ENCODE measurements at regions not wholly inside any gene's neighbourhood (a gene's known extent, or its start where the extent isn't known, plus 50 kb on each side); places are given as distances from the start of the nearest gene placed in this dataset.

GRCh38 chr4:119746951-119747350 is 118.3 kb upstream of the PDE5A start:
- DNase-seq (ENCODE audit: low spot score) (no peak), ATAC-seq (ENCODE audit: low FRiP score) (no peak)
- TF ChIP-seq CTCF (IDR thresholded peaks at IDR 0.05): no peak

GRCh38 chr4:119745351-119745750 is 116.7 kb upstream of the PDE5A start:
- ATAC-seq (ENCODE audit: low FRiP score) (no peak), DNase-seq (ENCODE audit: low spot score) (no peak)

GRCh38 chr4:119744580-119744979 is 116.0 kb upstream of the PDE5A start:
- no peak for ATAC-seq (ENCODE audit: low FRiP score)
- no peak for TF ChIP-seq CTCF (IDR thresholded peaks at IDR 0.05)

More at GRCh38 chr4:119745351-119745750, 116.7 kb upstream of the PDE5A start:
- no peak for TF ChIP-seq CTCF (IDR thresholded peaks at IDR 0.05)

GRCh38 chr4:119743644-119744043 is 115.0 kb upstream of the PDE5A start:
- no peak for TF ChIP-seq CTCF (IDR thresholded peaks at IDR 0.05)
- DNase-seq (ENCODE audit: low spot score): no peak

More at GRCh38 chr4:119744580-119744979, 116.0 kb upstream of the PDE5A start:
- no peak for DNase-seq (ENCODE audit: low spot score)

DNA sequence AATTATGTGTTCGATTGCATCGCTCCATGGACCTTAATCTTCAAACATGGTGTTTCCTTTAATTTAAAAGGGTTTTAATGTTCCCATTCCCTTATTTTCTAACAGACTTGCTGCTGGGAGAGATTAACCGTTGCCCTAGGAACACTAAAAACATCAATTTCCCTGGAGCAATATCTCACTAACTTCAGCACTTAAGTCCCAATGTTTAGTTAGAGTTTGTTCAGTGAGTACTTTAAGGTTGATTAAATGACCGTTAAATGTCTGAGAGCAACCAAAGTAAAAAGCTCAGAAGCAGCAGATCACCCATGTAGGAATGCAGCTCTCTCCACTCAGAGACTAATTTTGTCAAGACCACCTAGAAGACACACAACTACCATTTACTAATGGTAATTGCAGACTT is 111.2 kb upstream of the PDE5A start:
- ATAC-seq (ENCODE audit: low FRiP score) (no peak), DNase-seq (ENCODE audit: low spot score) (no peak)
- no peak for TF ChIP-seq CTCF (IDR thresholded peaks at IDR 0.05)

More at GRCh38 chr4:119743644-119744043, 115.0 kb upstream of the PDE5A start:
- ATAC-seq (ENCODE audit: low FRiP score): no peak

DNA sequence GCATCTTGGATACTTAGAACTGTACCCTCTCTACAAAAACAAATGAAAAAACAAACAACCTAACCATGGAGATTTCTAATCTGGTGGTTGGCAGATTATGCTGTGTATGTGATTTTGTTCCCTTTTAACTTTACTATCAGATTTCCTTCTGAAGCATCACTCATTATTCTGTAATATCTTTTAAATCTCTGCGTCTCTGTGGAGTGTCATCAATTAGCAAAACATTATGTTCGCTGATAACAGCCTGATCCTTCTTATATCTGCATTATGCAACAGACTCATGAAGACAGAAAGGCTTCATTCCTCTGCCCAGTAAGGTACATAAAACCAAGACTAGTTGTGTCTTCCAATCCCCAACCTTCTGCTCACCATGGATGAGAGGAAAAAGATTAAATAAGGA is 110.3 kb upstream of the PDE5A start:
- no peak for TF ChIP-seq CTCF (IDR thresholded peaks at IDR 0.05)
- ATAC-seq (ENCODE audit: low FRiP score) (no peak), DNase-seq (ENCODE audit: low spot score) (no peak)

GRCh38 chr4:119736559-119736958 is 108.0 kb upstream of the PDE5A start:
- ATAC-seq (ENCODE audit: low FRiP score) (no peak), DNase-seq (ENCODE audit: low spot score) (no peak)
- no peak for TF ChIP-seq CTCF (IDR thresholded peaks at IDR 0.05)
